ENCODE measurements at regions not wholly inside any gene's neighbourhood (a gene's known extent, or its start where the extent isn't known, plus 50 kb on each side); places are given as distances from the start of the nearest gene placed in this dataset.
"Not testable (repeated sequence)": the region's sequence is repeated elsewhere in the genome, so short reads cannot be mapped to it uniquely, and the experiment has no call there.

GRCh38 chr2:84158605-84159004 is 300.5 kb downstream of the SUCLG1 start:
- no peak overlapping the region for H3K27ac ChIP-seq
- no peak for TF ChIP-seq ZFX (IDR thresholded peaks at IDR 0.05; ENCODE audit: borderline replicate concordance)

GRCh38 chr2:84152462-84152861 is 306.6 kb downstream of the SUCLG1 start:
- TF ChIP-seq CTCF (IDR thresholded peaks at IDR 0.05) (no peak), ZFX (IDR thresholded peaks at IDR 0.05; ENCODE audit: borderline replicate concordance) (no peak)
- H3K27ac ChIP-seq: no peak overlapping the region

- no peak overlapping the region for H3K27ac ChIP-seq
- TF ChIP-seq ZFX (IDR thresholded peaks at IDR 0.05; ENCODE audit: borderline replicate concordance): no peak
- TF ChIP-seq CTCF (IDR thresholded peaks at IDR 0.05): no peak
These were observed 314.7 kb downstream of the SUCLG1 start for GRCh38 chr2:84144345-84144744.

GRCh38 chr2:84137034-84137433 is 322.0 kb downstream of the SUCLG1 start:
- TF ChIP-seq ZFX (IDR thresholded peaks at IDR 0.05; ENCODE audit: borderline replicate concordance) (no peak), CTCF (IDR thresholded peaks at IDR 0.05) (no peak)
- no peak overlapping the region for H3K27ac ChIP-seq

- no peak overlapping the region for H3K27ac ChIP-seq
- TF ChIP-seq CTCF (IDR thresholded peaks at IDR 0.05): no peak
- TF ChIP-seq ZFX (IDR thresholded peaks at IDR 0.05; ENCODE audit: borderline replicate concordance): no peak
These were observed 326.7 kb downstream of the SUCLG1 start for GRCh38 chr2:84132370-84132769.

- TF ChIP-seq ZFX (IDR thresholded peaks at IDR 0.05; ENCODE audit: borderline replicate concordance): no peak
- TF ChIP-seq CTCF (IDR thresholded peaks at IDR 0.05): no peak
- H3K27ac ChIP-seq: no peak overlapping the region
These were observed 327.7 kb downstream of the SUCLG1 start for GRCh38 chr2:84131278-84131830.

GRCh38 chr2:84129018-84129417 is 330.1 kb downstream of the SUCLG1 start:
- TF ChIP-seq ZFX (IDR thresholded peaks at IDR 0.05; ENCODE audit: borderline replicate concordance): no peak
- no peak for TF ChIP-seq CTCF (IDR thresholded peaks at IDR 0.05)
- no peak overlapping the region for H3K27ac ChIP-seq

GRCh38 chr2:84127812-84128211 is 331.3 kb downstream of the SUCLG1 start:
- not testable (repeated sequence) for H3K27ac ChIP-seq

Data from 22Rv1 (cell line).